NCI-H1092 treated with DMSO at 0.1 percent for 48 hours (cell line): ENCODE measurements at regions not wholly inside any gene's neighbourhood (a gene's known extent, or its start where the extent isn't known, plus 50 kb on each side); places are given as distances from the start of the nearest gene placed in this dataset.

Experiments used
- DNase-seq: peaks from one replicate; lab custom pipeline; 2025; lab: John Stamatoyannopoulos, UW

GRCh38 chr12:20194171-20194570 is 174.2 kb upstream of the PDE3A start:
- no peak for DNase-seq

GRCh38 chr12:20196767-20197166 is 171.6 kb upstream of the PDE3A start:
- no peak for DNase-seq

- DNase-seq = no peak
Observed at GRCh38 chr12:20197411-20197810, 170.9 kb upstream of the PDE3A start.

GRCh38 chr12:20199780-20200179 is 168.6 kb upstream of the PDE3A start:
- no peak for DNase-seq

- no peak for DNase-seq
Observed at GRCh38 chr12:20201733-20202132, 166.6 kb upstream of the PDE3A start.

- no peak for DNase-seq
Observed at GRCh38 chr12:20205854-20206253, 162.5 kb upstream of the PDE3A start.

- DNase-seq = no peak
Observed at GRCh38 chr12:20206410-20206809, 161.9 kb upstream of the PDE3A start.

- no peak for DNase-seq
Observed at GRCh38 chr12:20210621-20211215, 157.6 kb upstream of the PDE3A start.

- no peak for DNase-seq
Observed at GRCh38 chr12:20211541-20211940, 156.8 kb upstream of the PDE3A start.

- no peak for DNase-seq
Observed at GRCh38 chr12:20211981-20212421, 156.3 kb upstream of the PDE3A start.

GRCh38 chr12:20212658-20213555 is 155.4 kb upstream of the PDE3A start:
- DNase-seq = peak; percentile 42

- no peak for DNase-seq
Observed at GRCh38 chr12:20213723-20214625, 154.4 kb upstream of the PDE3A start.

- peak; percentile 5 for DNase-seq
Observed at GRCh38 chr12:20220339-20220738, 148.0 kb upstream of the PDE3A start.

- no peak for DNase-seq
Observed at GRCh38 chr12:20232931-20233675, 135.2 kb upstream of the PDE3A start.

GRCh38 chr12:20234474-20234873 is 133.9 kb upstream of the PDE3A start:
- no peak for DNase-seq

GRCh38 chr12:20237091-20237490 is 131.2 kb upstream of the PDE3A start:
- no peak for DNase-seq

GRCh38 chr12:20245491-20245890 is 122.8 kb upstream of the PDE3A start:
- no peak for DNase-seq

- no peak for DNase-seq
Observed at GRCh38 chr12:20248646-20249045, 119.7 kb upstream of the PDE3A start.

GRCh38 chr12:20250761-20251160 is 117.6 kb upstream of the PDE3A start:
- no peak for DNase-seq

GRCh38 chr12:20257311-20257710 is 111.0 kb upstream of the PDE3A start:
- no peak for DNase-seq

GRCh38 chr12:20259786-20260185 is 108.6 kb upstream of the PDE3A start:
- DNase-seq = no peak

- DNase-seq = no peak
Observed at GRCh38 chr12:20260851-20261250, 107.5 kb upstream of the PDE3A start.
